Hematopoietic multipotent progenitor cell (in vitro differentiated cells): ENCODE measurements at regions not wholly inside any gene's neighbourhood (a gene's known extent, or its start where the extent isn't known, plus 50 kb on each side); places are given as distances from the start of the nearest gene placed in this dataset.
"Not testable (repeated sequence)": the region's sequence is repeated elsewhere in the genome, so short reads cannot be mapped to it uniquely, and the experiment has no call there.

Experiments
- DNase-seq, 3 donors: peaks; one replicate each; pipeline ENCODE4 v3.0.0-alpha.2; 2011 to 2015; ENCODE audit warnings: low read depth in 2 of 3, low spot score in 2 of 3

DNA sequence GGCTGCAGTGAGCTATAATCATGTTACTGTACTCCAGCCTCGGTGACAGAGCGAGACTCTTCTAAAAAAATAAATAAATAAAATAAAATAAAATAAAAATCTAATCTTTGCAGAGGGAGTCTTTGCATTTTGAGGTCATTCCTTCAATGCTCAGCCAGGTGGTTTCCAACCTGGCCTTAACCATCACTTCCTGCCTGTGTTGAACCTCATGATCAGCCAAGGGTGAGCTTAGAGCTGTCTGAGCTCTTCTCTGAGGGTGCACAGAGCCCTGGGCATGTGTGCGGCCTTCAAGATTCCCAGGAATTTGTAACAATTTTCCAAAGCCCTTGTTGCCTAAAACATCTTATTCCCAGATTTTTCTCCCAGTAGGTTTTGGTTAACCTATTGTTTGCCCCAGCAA is 94.3 kb downstream of the KCNJ12 start:
- not testable (repeated sequence) for DNase-seq

DNA sequence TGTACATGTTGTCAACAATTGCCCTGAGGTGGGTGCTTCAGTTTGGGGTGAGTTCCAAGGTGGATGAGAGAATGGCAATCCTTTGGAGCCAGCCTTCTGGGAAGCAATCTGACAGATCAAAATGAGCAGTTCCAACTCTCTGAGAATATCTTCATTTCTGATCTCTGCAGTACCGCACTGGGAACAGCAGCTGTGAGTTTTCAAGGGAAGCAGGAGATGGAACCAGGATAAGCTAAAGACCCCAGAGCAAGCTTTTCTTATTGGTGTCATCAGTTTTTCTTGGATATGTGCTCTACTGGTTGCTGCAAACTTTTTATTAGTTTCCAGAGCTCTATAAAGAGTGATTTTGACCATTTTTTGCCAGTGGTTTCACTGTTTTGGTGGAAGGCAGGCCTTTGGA is 94.7 kb downstream of the KCNJ12 start:
- DNase-seq = no peak

DNA sequence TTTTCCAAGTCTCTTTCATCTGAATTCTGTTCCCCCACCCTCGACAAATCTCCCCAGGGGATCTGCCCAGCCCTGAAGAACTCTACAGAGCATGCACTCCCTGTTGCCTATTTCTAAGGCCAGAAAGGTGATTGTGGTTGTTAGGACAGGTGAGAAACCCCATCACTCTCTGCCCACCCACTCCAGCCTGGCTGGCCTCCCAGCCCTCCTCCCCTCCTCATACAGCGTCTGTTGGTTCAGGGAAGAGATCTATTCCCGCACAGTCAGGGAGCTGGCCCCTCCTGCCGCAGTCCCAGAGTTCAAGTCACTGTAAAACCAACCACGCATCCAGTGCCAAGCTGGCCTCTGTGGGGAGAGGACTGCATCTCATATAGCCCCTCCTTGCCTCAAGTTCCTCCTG is 98.7 kb downstream of the KCNJ12 start:
- DNase-seq = no peak

- no peak for DNase-seq
These were observed 99.4 kb downstream of the KCNJ12 start for GRCh38 chr17:21475571-21475970.

DNA sequence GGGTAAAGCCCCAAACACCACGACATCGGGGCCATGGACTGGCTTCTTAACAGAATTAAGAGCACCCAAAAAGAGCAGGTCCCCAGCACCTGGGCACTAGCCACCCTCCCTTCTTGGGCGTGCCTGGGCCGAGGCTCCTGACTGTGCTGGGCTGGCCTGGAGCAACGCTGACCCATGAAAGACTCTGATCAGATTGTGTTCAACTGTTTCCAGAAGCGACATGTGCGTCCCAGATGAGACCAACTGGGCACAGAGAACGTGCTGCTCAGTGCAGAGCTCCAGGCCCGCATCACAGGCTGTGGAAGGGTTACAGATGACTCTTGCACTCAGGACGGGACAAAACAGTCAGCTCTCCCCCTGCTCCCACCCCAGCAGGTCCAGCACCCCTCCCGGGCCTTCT is 100.7 kb downstream of the KCNJ12 start:
- DNase-seq = no peak

DNA sequence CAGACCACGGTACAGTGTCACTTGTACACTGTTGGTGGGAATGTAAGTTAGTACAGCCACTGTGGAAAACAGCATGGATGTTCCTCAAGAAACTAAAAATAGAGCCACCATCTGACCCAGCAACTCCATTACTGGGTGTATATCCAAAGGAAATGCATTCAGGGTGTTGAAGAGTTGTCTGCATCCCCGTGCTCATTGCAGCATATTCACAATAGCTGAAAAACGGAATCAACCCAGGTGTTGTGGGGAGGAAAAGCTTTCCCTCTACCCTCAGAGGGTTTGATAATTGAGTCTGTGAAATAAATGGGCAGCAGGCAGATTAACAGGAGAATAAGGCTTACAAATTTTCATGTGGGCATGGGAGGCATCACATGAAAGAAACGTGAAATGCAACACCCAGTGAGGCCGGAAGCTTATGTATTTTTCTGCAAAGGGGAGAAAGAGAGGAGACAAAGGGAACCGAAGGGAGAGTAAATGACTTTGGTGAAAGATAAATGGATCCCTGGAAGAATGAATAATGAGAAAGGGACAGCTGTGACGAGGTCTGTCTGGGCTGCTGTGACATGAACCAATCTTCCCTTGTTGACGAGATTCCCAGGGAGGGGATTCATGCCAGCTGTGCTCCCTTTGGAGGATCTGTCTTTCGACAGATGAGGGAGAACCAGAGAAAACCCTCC is 106.2 kb downstream of the KCNJ12 start:
- DNase-seq = no peak

DNA sequence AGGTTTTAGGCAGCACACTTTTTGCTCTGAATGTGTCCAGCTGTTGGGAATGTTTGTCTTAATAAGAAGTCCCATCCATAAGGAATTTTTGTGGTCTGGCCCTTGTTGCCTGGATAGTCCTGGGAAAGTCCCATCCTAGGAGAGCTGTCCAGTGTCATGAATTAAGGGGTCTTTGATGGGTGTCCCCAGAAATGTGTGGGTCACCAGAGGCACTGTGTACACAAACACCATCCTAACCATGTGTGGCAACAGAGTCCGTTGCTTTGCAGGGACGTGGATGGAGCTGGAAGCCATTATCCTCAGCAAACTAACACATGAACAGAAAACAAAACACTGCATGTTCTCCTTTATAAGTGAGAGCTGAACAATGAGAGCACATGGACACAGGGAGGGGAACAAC is 111.9 kb downstream of the KCNJ12 start:
- DNase-seq = not testable (repeated sequence)

GRCh38 chr17:21493993-21494392 is 117.8 kb downstream of the KCNJ12 start:
- no peak for DNase-seq

GRCh38 chr17:21495281-21495680 is 119.1 kb downstream of the KCNJ12 start:
- DNase-seq = no peak

GRCh38 chr17:21500064-21500463 is 123.9 kb downstream of the KCNJ12 start:
- DNase-seq = no peak

DNA sequence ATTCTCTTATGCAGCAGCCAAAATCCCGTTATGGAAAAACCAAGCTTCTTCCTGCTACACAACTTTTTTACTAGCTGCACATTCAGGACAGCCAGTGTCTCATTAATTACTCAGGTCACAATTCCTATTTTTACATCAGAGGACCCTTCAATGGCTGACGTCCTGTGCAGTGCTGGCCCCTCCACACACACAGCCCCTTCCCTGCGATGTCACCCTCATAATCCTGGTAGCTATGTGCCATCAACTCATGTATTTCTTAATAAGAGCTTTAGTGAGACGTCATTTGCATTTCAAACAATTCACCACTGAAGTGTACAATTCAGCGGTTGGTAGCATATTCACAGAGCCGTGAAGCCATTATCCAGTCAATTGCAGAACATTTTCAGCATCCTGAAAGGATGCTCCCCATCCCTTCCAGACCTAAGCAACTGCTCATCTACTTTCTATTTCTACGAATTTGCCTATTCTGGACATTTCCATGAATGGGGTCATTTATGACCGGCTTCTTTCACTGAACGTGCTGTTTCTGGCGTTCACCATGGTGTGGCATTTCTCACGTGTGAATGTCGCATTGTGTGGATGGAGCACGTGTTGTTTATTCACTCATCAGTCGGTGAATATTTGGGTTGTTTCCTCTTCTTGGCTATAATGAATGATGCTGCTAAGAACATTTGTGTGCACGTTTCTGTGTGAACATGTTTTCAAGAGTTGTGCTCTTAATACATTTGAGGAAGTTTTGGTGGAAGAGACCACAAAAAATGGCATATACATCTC is 126.0 kb downstream of the KCNJ12 start:
- not testable (repeated sequence) for DNase-seq

GRCh38 chr17:21505819-21506815 is 130.0 kb downstream of the KCNJ12 start:
- no peak for DNase-seq

DNA sequence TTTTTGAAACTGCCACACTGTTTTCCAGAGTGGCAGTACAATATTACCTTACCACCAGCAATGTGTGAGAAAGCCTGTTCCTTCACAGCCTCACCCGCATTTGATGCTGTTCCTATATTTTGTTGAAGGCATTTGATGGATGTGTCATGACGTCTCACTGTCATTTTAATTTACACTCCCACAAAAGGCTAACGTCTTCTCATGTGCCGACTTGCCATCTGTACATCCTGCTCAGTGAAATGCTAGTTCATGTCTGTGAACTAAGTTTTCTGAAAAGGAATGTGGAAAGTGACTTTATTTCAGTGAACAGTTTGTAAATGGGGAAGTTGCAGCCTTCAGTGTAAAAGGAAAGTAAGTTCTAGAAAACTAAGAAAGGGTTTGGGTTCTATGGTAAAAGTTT is 131.6 kb downstream of the KCNJ12 start:
- peak in 2 of 3 donors; percentile 18 to 77 for DNase-seq

DNA sequence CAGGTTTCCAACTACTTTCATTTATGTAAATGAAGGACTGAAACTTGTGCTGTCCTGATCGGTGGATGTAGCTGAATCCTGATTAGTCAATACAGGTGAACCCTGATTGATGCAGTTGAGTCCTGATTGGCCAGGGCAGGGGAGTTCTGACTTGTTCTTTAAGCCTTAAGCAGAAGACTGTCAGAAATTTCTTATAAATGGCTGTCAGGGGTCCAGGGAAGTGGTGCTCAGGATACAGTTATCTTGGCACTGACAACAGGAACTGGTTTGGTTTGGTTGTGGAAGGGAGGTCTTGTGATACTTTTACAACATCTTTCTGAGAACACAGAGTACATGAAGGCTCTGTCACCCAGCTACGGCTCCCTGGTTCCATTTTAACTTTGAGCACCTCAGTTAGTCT is 132.1 kb downstream of the KCNJ12 start:
- peak in 2 of 3 donors; percentile 8 to 53 for DNase-seq

GRCh38 chr17:21509356-21509755 is 133.2 kb downstream of the KCNJ12 start:
- DNase-seq = not testable (repeated sequence)

DNA sequence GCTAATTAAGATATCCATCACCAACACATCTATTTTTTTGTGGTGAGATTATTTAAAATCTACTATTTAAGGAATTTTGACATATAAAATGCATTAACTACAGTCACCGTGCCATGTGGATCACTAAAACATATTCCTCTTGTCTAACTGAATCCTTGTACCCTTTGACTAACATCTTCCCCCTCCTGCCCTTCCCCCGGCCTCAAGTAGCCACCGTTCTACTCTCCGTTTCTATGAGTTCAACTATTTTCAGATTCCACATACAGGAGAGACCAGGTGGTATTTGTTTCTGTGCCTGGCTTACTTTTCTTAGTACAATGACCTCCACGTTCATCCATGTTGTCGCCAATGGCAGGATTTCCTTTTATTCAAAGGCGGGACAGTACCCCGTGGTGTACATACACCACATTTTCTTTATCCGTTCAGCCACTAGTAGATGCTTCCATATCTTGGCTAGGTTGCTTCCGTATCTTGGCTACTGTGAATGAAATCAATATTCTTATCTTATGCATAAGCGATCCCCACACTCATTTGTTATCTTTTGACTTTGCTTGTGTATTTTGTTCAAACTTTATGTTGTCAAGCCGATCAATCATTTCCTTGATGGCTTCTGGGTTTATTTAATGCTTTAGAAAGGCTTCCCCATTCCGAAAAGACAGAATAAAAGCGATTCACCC is 134.7 kb downstream of the KCNJ12 start:
- peak in 2 of 3 donors; percentile 24 to 41 for DNase-seq

- peak; percentile 31 to 67 (median 64) for DNase-seq
These were observed 135.4 kb downstream of the KCNJ12 start for GRCh38 chr17:21511363-21512195.

- DNase-seq = no peak
These were observed 136.3 kb downstream of the KCNJ12 start for GRCh38 chr17:21512307-21513011.

DNA sequence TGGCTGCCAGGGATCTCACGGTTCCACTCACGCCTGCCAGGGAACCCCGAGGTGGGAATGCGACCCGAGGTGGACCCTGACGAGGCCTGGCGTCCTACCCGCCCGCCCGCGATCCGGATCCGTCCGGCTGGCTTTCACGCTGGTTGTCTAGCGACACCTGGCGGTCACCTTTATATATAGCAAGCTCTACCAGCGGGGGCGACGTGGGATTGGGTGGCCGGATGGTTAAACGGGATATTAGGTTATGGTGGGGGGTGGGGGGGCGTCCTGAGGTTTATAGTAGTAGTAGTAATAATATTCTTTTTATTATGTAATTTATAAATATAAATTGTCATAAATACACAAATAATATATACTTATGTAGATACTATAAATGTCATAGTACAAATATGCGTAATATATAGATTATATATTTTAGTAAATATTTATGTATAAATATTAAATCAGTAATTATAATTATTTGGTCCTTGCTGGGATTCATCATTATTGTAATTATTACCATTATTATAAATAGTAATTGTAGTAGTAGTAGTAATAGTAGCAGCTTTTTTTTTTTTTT is 136.9 kb downstream of the KCNJ12 start:
- peak; percentile 65 to 82 (median 76) for DNase-seq
